Activated T-cell treated with anti-CD3 and anti-CD28 coated beads, Interleukin-2, amount 50 U/mL, for 1 hour (primary cell): ENCODE measurements at regions not wholly inside any gene's neighbourhood (a gene's known extent, or its start where the extent isn't known, plus 50 kb on each side); places are given as distances from the start of the nearest gene placed in this dataset.

ENCODE experiments used
- DNase-seq: peaks from one replicate; pipeline ENCODE4 v3.0.0-alpha.2; 2020

DNA sequence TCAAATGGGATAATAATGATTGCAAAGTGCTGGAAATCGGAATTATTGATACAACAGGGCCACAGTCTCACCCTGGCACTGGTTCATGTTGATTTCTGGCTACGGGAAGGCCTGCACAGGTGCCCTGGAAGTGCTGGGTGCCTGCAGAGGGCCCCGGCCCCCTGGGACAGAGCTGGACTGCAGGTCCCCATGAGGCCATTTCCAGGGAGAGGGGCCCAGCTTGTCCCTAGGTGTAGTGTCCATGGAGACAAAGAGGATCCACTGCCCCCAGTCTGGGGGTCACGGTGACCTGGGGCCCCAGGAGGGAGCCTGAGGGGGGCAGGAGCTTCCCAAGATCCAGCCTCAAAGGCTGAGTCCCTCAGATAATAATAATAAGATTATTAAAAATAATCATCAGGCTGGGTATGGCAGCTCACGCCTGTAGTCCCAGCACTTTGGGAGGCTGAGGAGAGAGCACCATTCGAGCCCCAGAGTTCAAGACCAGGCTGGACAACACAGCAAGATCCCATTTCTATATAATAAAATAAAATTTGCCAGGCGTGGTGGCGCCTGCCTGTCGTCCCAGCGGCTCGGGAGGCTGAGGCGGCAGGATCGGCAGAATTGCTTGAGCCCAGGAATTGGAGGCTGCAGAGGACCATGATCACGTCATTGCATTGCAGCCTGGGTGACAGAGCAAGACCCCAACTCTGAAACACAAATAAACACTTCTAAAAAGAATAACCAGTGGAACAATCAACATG lies 98.1 kb downstream of the MICALL2 start:
- no peak for DNase-seq

- DNase-seq: no peak
These were observed 97.5 kb downstream of the MICALL2 start for GRCh38 chr7:1361756-1362125.

DNA sequence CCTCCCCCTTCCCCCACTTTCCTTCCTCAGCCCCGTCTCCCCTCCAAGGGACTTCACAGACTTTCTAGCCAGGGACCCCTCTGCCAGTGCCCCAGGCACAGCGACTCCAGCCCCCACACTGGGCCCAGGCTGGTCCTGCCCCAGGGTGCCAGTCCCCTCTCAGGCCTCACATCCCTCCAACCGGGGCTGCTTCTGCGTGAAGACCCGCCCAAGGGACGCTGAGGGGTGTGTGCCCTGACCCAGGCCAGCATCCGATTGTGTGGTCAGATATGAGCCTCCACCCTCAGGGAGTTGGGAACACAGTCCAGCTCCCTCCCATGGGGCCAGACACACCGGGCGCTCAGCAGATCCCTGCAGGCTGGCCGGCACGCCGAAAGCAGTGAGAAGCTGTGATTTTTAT lies 97.0 kb downstream of the MICALL2 start:
- no peak for DNase-seq

DNA sequence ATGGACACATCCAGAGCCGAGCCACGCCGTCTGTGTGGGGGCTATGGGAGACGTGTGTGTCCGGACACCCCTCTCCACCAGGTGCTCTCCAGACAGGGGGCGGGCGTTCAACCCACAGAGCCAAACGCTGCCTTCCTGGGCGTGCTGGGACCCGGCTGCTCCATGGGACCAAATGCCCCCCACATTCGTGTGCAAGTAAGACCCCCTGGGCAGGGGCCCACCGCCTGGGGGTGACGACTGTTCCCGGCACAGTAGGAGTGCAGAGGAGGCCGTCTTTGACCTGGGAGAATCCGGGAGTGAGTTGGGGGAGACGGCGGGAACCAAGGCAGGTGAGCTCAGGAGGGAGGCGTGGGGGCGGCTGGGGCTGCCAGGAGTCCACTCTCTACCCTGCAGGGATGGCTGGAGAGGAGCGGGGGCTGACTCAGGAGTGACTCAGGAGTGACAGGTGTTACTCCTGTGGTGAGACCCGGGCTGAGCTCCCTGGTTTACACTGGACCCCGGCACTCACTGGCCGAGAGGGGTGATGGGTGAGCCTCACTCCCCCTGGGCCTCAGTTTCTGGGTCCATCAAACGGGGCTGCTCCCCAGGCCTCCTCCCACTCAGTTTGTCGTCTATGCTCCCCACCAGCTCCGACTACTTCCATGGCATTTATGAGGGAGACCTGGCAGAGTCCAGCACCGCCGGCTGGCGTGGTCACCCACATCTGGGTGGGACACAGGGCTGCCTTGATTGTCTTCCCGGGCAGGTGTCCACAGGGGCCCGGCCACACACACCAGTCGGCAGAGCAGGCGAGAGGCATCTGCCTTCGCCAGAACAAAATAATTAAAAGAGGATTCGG lies 95.0 kb downstream of the MICALL2 start:
- no peak for DNase-seq

DNA sequence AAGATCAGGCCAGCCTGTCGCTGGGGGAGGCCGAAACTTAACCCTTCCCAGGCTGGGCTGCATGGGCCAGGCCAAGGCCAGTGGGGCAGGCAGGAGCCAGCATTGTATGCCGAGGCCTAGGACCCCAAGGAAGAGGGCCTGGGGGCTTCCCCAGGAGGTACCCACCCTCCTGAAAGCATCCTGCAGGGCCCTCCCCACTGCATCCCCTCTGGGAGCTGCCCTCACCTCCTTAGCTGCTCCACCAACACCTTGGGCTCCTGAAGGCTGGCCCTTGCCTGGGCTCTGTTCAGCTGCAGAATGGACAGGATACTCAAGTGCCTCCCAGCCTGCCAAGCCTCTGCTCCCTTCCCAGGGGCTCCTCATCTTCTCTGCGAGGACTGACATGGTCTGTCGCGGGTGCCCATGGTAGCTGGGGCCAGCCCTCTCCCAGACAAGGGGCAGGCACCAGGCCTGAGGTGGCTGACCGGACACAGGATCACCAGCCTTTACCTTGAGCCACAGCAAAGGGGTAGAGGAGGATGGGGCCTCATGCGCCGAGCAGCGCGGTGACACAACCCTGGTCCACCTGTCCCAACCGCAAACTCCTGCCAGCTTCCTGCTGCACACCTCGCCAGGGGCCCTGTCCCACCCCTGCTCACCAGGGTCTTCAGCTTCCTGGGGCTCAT lies 94.2 kb downstream of the MICALL2 start:
- no peak for DNase-seq

DNA sequence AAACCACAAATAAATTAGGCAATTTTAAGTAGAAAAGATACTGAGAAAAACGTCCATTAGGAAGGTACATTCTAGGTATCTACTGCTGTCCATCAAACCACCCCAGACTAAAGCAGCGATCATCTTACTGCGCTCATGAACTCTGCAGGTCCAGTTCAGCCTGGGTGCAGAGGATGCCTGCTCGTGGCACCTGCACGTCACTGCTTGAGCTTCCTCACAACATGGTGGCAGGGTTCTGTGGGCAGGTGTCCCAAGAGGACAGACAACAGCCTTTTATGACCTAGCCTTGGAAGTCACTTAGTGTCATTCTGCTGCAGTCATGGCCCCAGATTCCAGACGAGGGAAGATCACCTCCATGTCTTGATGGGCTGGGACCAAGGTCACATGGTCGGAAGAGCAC lies 93.4 kb downstream of the MICALL2 start:
- DNase-seq: no peak

DNA sequence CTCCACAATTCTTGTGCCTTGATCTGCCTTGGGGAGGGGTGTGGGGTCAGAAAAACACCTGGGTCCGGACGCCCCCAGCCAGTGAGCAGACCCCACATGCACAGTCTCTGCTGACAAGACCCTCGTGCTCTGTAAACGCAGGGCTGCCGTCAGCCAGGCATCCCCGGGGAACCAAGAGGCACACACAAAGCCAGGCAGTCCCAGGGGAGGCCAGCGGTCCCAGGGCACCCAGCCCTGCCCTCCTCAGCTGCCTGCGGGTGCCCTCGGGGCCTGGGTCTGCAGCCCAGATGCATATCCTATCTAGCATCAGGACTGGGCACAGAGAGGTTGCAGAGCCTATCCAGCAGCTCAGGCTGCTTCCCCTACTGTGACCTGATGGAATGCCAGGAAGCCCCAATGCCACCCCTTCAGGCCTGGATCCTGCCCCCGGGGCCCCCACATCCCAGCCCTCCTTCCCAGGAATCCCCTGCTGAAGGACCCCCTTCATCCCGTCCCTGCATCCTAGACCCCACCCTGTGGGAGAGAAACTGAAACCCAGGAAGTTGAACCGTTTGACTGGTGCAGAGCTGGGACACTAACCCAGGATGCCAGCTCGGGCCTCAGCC lies 92.4 kb downstream of the MICALL2 start:
- no peak for DNase-seq

GRCh38 chr7:1367501-1368183 lies 91.6 kb downstream of the MICALL2 start:
- no peak for DNase-seq

- DNase-seq: no peak
These were observed 91.0 kb downstream of the MICALL2 start for GRCh38 chr7:1368184-1368681.

GRCh38 chr7:1368682-1369571 lies 90.3 kb downstream of the MICALL2 start:
- peak; percentile 36 for DNase-seq

DNA sequence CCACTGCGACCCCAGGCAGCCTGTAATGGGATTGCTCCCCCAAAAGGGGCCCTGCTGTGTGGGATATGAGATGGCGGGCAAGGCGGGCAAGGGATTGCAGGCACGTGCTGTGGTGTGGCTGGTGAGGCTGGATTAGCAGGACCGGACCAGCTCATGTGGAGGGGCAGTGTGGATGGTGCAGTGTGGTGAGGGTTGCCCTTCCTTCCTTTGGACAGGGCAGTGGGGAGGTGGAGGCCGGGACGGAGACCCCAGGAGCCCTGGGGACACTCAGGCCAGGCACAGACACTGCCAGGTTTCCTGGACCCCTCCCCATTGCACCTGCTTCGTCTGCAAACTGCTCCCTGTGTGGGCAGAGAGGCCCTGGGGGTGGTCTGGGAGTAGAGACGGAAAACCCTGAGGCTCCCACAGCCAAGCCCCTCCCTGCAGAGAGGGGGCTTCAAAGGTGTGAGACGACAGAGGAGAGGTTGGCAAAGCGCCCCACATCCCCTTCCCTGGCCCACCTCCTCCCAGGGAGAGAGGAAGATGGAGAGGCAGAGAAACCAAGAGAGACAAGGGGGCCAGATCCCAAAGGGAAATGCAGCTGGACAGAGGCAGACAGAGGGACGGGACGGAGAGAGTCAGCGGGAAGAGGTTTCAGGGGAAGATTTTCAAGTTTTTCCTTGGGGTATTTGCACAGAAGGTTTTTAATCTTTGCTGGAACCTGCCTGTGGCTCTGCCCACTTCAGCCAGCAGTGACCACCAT lies 89.2 kb downstream of the MICALL2 start:
- DNase-seq: no peak

GRCh38 chr7:1370738-1371137 lies 88.5 kb downstream of the MICALL2 start:
- no peak for DNase-seq

DNA sequence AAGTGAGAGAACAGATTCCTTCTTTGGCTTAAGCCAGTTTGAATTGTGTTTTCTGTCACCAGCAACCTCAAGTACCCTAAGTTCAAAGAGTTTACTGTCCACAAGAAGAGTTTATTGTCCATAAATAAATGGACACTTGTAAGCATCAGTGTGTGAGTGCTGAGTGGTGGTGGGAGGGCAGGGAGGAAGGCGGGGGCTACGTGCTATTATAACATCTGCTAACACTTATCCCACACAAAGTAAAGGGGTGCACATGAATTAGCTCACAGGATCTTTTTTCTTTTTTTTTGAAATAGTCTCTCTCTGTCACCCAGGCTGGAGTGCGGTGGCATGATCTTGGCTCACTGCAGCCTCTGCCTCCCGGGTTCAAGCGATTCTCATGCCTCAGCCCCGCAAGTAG lies 87.2 kb downstream of the MICALL2 start:
- DNase-seq: no peak

DNA sequence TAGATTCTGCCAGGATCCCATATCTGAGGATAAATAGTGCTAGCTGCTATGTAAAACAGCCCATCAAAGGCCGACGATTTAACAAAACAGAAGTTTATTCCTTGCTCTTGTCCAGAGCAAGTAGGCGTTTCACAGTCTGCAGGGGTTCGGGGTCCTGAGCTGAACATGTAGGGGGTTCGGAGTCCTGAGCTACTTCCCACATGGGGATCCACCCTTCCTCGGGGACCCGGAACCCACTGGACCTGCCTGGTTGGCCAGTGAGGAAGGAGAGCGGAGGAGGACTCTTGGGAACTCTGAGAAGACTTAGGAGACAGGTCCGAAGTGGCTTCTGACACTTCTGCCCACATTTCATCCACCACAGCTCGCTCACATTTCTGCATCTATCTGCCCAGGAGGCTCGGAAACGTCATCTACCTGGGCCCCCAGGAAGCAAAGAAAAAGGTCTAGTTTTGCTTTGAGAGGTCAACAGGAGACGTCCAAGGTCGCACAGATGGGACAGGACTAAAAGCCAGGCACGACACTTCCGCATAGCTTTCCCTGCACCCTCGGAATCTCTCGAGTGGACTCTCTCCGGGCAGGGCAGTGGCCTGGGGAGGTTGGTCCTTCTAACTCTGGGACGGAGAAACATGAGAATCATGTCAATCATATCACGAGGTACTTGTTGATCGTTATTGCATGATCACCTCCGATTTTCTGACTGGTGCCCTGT lies 86.4 kb downstream of the MICALL2 start:
- no peak for DNase-seq

DNA sequence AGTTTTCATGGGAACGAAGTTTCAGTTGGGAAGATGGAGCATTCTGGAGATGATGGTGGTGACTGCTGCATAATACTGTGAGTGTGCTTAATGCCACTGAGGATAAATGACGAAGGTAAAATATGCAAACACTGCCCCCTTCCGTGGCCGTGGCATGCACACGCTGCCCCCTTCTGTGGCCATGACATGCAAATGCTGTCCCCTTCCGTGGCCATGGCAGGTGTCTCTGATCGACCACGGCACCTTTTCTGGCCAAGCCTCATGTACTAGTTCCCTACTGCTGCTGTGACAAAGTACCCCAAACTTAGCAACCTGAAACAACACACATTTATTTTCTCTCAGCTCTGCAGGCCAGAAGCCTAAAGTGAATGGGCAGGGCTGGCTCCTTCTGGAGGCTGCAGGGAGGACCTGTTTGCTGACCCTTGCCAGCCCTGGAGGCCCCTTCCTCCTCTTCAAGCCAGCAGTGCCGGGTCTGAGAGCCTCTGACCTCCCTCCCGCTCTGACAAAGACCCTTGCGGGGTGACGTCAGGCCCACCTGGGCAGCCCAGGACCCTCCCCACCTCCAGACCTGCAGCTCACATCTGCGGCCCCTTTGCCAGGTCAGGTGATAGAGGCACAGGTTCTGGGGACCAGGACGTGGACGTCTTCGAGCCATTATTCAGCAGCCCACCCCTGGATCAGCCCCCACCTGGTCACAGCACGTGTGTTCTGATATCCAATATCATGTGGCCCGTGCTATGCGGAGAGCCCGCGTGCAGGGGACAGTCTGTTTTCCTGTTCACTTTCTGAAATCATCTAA lies 82.0 kb downstream of the MICALL2 start:
- no peak for DNase-seq

DNA sequence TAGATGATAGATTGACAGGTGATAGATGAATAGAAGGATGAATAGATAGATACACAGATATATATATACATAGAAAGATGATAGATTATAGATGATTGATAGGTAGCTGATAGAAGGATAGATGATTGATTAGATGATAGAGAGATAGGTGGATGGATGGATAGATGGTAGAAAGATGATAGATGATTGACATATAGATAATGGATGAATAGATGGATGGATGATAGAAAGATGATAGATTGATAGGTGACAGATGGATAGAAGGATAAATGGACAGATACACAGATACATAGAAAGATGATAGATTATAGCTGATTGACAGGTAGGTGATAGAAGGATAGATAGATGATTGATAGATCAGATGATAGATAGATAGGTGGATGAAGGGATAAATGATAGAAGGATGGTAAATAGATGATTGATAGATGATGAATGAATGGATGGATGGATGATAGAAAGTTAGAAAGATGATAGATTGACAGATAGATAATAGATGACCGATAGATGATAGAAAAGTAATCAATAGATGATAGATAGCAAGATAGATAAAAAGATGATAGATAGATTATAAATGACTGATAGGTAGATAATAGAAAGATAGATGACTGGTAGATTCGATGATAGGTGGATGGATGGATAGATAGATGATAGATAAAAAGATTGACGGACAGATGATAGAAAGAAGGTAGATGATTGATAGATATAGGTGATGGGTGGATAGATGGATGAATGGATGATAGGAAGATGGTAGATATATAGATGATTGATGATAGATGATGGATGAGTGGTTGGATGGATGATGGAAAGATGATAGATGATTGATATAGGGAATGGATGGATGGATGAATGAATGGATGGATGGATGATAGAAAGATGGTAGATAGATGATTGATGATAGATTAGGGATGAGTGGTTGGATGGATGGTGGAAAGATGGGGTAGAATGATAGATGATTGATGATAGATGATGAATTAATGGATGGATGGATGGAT lies 80.4 kb downstream of the MICALL2 start:
- DNase-seq: no peak

GRCh38 chr7:1380231-1380815 lies 78.9 kb downstream of the MICALL2 start:
- no peak for DNase-seq
